WTC11 (cell line): ENCODE measurements at regions not wholly inside any gene's neighbourhood (a gene's known extent, or its start where the extent isn't known, plus 50 kb on each side); places are given as distances from the start of the nearest gene placed in this dataset.

Source experiments
- ATAC-seq: fragments of 200-7000 bp; cut with Tn5 transposase; 2 replicates; pipeline ENCODE4 v1.10.0; 2021; ENCODE audit warnings: mild to moderate bottlenecking, moderate library complexity
- CTCF ChIA-PET: fragments of 300-600 bp; sonication (Branson Sonifier 250); formaldehyde crosslinking; loops from one replicate; lab custom pipeline; 2021; ENCODE audit warnings: antibody characterized with exemption; lab: Charles Lee
- POLR2A ChIA-PET: fragments of 350-600 bp; sonication (Branson Sonifier 250); formaldehyde crosslinking; loops from one replicate; lab custom pipeline; 2021; ENCODE audit warnings: antibody characterized with exemption; lab: Charles Lee
- DNase-seq: peaks from one replicate; pipeline ENCODE4 v3.0.0; 2021; ENCODE audit warnings: low spot score
- H3K27ac Mint-ChIP-seq: 2 replicates; pipeline ENCODE4 v1.8.0; 2021; ENCODE audit warnings: mixed read lengths
- H3K27me3 Mint-ChIP-seq: 2 replicates; pipeline ENCODE4 v1.8.0; 2021; ENCODE audit warnings: low read depth, mild to moderate bottlenecking, moderate library complexity, mixed read lengths
- H3K36me3 Mint-ChIP-seq: 2 replicates; pipeline ENCODE4 v1.8.0; 2021; ENCODE audit warnings: mixed read lengths
- H3K4me1 Mint-ChIP-seq: 2 replicates; pipeline ENCODE4 v1.8.0; 2022; ENCODE audit warnings: mixed read lengths
- H3K4me3 Mint-ChIP-seq: 2 replicates; pipeline ENCODE4 v1.8.0; 2021; ENCODE audit warnings: mild to moderate bottlenecking, moderate library complexity, mixed read lengths
- H3K9me3 Mint-ChIP-seq: 2 replicates; pipeline ENCODE4 v1.8.0; 2021; ENCODE audit warnings: mixed read lengths
- CBFB ChIP-seq: sonication (generic); formaldehyde crosslinking; IDR thresholded peaks from 2 replicates; pipeline ENCODE4 v1.8.1; 2022; ENCODE audit warnings: mild to moderate bottlenecking, low read depth, missing genetic modification reagents
- CREB1 ChIP-seq: sonication (generic); formaldehyde crosslinking; IDR thresholded peaks from 2 replicates; pipeline ENCODE4 v1.8.0; 2023; ENCODE audit warnings: mild to moderate bottlenecking, missing genetic modification reagents
- FOXP1 ChIP-seq: sonication (generic); formaldehyde crosslinking; IDR thresholded peaks from 2 replicates; pipeline ENCODE4 v1.8.0; 2022; ENCODE audit warnings: missing genetic modification reagents, mild to moderate bottlenecking, moderate library complexity, borderline replicate concordance
- MYBL2 ChIP-seq: sonication (generic); formaldehyde crosslinking; IDR thresholded peaks from 2 replicates; pipeline ENCODE4 v1.8.1; 2023; ENCODE audit warnings: mild to moderate bottlenecking, moderate library complexity, missing genetic modification reagents
- ZNF263 ChIP-seq: sonication (generic); formaldehyde crosslinking; IDR thresholded peaks from 2 replicates; pipeline ENCODE4 v1.8.1; 2022; ENCODE audit warnings: low read depth, mild to moderate bottlenecking, moderate library complexity, missing genetic modification reagents
- ZNF416 ChIP-seq: fragments of 250-450 bp; sonication (Bioruptor Pico); IDR thresholded peaks from 2 replicates; pipeline ENCODE4 v1.9.0; 2021; ENCODE audit warnings: mild to moderate bottlenecking, inconsistent platforms
- TF ChIP-seq, protein P1 (sequence below): sonication (generic); formaldehyde crosslinking; conservative IDR thresholded peaks from 2 replicates; pipeline ENCODE4 v1.8.1; 2023; ENCODE audit warnings: mild to moderate bottlenecking, low read depth, missing genetic modification reagents, moderate library complexity
- TF ChIP-seq, protein P2 (sequence below): fragments of 250-450 bp; sonication (Bioruptor Pico); IDR thresholded peaks from 2 replicates; pipeline ENCODE4 v1.9.0; 2021; ENCODE audit warnings: moderate library complexity, mild to moderate bottlenecking, inconsistent platforms, borderline replicate concordance
- TF ChIP-seq, protein P3 (sequence below): sonication (generic); formaldehyde crosslinking; IDR thresholded peaks from 2 replicates; pipeline ENCODE4 v1.8.0; 2022; ENCODE audit warnings: mild to moderate bottlenecking, missing genetic modification reagents
- TF ChIP-seq, protein P4 (sequence below): sonication (generic); formaldehyde crosslinking; IDR thresholded peaks from 2 replicates; pipeline ENCODE4 v1.8.1; 2023; ENCODE audit warnings: mild to moderate bottlenecking, moderate library complexity, missing genetic modification reagents
- TF ChIP-seq, protein P5 (sequence below): sonication (generic); formaldehyde crosslinking; IDR thresholded peaks from 2 replicates; pipeline ENCODE4 v1.8.0; 2022; ENCODE audit warnings: mild to moderate bottlenecking, missing genetic modification reagents
- TF ChIP-seq, protein P6 (sequence below): fragments of 250-450 bp; sonication (Bioruptor Pico); IDR thresholded peaks from 2 replicates; pipeline ENCODE4 v2.1.2; 2022; ENCODE audit warnings: mild to moderate bottlenecking, moderate library complexity
- TF ChIP-seq, protein P7 (sequence below): fragments of 250-450 bp; sonication (Bioruptor Pico); IDR thresholded peaks from 2 replicates; pipeline ENCODE4 v1.9.0; 2021; ENCODE audit warnings: mild to moderate bottlenecking
- TF ChIP-seq, protein P8 (sequence below): sonication (generic); formaldehyde crosslinking; IDR thresholded peaks from 2 replicates; pipeline ENCODE4 v1.8.1; 2022; ENCODE audit warnings: missing genetic modification reagents, borderline replicate concordance

DNA sequence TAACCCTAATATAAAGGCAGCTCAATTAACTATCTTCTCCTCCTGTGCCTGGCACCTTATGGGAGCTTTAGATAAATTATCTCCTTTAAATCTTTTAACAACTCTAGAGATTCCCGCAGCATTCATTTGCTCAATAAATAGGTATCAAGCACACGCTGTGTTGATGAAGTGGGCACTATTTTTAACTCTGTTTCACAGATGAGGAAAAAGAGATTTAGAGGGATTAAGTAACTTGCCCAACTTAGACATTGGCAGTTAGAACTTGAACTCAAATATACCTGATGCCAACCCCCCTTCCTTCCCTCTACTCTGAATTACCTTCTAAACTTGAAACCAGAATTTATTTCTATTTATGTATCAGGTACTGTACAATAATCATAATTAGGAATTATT is 112.4 kb downstream of the SH3TC2 start:
- no peak for DNase-seq
- peaks cover 8% of the 10 kb centered on the region for H3K27me3 Mint-ChIP-seq
- CTCF ChIA-PET, result interaction anchor here (1.1 to 2.8 kb wide), 6 partner anchors 36 to 220 kb away, joined by 3 to 9 read pairs (median 4); no protein-coding TSS in a partner anchor
- H3K27ac Mint-ChIP-seq, result no peak overlapping the region
- H3K4me1 Mint-ChIP-seq, result peaks cover 36% of the 10 kb centered on the region
- no peaks in the 10 kb centered on the region for H3K36me3 Mint-ChIP-seq
- POLR2A ChIA-PET, result no interaction called here
- H3K4me3 Mint-ChIP-seq, result no peak overlapping the region
- TF ChIP-seq ZNF263 (CRISPR knock-in tag) (no peak), FOXP1 (CRISPR knock-in tag) (no peak), ZNF416 (CRISPR knock-in tag) (no peak), CBFB (CRISPR knock-in tag) (no peak), CREB1 (CRISPR knock-in tag) (no peak), MYBL2 (CRISPR knock-in tag) (no peak)
- TF ChIP-seq, protein P1, sequence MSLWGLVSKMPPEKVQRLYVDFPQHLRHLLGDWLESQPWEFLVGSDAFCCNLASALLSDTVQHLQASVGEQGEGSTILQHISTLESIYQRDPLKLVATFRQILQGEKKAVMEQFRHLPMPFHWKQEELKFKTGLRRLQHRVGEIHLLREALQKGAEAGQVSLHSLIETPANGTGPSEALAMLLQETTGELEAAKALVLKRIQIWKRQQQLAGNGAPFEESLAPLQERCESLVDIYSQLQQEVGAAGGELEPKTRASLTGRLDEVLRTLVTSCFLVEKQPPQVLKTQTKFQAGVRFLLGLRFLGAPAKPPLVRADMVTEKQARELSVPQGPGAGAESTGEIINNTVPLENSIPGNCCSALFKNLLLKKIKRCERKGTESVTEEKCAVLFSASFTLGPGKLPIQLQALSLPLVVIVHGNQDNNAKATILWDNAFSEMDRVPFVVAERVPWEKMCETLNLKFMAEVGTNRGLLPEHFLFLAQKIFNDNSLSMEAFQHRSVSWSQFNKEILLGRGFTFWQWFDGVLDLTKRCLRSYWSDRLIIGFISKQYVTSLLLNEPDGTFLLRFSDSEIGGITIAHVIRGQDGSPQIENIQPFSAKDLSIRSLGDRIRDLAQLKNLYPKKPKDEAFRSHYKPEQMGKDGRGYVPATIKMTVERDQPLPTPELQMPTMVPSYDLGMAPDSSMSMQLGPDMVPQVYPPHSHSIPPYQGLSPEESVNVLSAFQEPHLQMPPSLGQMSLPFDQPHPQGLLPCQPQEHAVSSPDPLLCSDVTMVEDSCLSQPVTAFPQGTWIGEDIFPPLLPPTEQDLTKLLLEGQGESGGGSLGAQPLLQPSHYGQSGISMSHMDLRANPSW (CRISPR knock-in tag), result no peak
- TF ChIP-seq, protein P2, sequence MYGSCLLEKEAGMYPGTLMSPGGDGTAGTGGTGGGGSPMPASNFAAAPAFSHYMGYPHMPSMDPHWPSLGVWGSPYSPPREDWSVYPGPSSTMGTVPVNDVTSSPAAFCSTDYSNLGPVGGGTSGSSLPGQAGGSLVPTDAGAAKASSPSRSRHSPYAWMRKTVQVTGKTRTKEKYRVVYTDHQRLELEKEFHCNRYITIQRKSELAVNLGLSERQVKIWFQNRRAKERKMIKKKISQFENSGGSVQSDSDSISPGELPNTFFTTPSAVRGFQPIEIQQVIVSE (CRISPR knock-in tag), result no peak
- TF ChIP-seq, protein P3, sequence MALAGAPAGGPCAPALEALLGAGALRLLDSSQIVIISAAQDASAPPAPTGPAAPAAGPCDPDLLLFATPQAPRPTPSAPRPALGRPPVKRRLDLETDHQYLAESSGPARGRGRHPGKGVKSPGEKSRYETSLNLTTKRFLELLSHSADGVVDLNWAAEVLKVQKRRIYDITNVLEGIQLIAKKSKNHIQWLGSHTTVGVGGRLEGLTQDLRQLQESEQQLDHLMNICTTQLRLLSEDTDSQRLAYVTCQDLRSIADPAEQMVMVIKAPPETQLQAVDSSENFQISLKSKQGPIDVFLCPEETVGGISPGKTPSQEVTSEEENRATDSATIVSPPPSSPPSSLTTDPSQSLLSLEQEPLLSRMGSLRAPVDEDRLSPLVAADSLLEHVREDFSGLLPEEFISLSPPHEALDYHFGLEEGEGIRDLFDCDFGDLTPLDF, result no peak
- TF ChIP-seq, protein P4, sequence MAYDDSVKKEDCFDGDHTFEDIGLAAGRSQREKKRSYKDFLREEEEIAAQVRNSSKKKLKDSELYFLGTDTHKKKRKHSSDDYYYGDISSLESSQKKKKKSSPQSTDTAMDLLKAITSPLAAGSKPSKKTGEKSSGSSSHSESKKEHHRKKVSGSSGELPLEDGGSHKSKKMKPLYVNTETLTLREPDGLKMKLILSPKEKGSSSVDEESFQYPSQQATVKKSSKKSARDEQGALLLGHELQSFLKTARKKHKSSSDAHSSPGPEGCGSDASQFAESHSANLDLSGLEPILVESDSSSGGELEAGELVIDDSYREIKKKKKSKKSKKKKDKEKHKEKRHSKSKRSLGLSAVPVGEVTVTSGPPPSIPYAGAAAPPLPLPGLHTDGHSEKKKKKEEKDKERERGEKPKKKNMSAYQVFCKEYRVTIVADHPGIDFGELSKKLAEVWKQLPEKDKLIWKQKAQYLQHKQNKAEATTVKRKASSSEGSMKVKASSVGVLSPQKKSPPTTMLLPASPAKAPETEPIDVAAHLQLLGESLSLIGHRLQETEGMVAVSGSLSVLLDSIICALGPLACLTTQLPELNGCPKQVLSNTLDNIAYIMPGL (CRISPR knock-in tag), result no peak
- TF ChIP-seq, protein P5, sequence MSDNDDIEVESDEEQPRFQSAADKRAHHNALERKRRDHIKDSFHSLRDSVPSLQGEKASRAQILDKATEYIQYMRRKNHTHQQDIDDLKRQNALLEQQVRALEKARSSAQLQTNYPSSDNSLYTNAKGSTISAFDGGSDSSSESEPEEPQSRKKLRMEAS, result no peak
- TF ChIP-seq, protein P6, sequence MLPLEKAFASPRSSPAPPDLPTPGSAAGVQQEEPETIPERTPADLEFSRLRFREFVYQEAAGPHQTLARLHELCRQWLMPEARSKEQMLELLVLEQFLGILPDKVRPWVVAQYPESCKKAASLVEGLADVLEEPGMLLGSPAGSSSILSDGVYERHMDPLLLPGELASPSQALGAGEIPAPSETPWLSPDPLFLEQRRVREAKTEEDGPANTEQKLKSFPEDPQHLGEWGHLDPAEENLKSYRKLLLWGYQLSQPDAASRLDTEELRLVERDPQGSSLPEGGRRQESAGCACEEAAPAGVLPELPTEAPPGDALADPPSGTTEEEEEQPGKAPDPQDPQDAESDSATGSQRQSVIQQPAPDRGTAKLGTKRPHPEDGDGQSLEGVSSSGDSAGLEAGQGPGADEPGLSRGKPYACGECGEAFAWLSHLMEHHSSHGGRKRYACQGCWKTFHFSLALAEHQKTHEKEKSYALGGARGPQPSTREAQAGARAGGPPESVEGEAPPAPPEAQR (CRISPR knock-in tag), result no peak
- TF ChIP-seq, protein P7, sequence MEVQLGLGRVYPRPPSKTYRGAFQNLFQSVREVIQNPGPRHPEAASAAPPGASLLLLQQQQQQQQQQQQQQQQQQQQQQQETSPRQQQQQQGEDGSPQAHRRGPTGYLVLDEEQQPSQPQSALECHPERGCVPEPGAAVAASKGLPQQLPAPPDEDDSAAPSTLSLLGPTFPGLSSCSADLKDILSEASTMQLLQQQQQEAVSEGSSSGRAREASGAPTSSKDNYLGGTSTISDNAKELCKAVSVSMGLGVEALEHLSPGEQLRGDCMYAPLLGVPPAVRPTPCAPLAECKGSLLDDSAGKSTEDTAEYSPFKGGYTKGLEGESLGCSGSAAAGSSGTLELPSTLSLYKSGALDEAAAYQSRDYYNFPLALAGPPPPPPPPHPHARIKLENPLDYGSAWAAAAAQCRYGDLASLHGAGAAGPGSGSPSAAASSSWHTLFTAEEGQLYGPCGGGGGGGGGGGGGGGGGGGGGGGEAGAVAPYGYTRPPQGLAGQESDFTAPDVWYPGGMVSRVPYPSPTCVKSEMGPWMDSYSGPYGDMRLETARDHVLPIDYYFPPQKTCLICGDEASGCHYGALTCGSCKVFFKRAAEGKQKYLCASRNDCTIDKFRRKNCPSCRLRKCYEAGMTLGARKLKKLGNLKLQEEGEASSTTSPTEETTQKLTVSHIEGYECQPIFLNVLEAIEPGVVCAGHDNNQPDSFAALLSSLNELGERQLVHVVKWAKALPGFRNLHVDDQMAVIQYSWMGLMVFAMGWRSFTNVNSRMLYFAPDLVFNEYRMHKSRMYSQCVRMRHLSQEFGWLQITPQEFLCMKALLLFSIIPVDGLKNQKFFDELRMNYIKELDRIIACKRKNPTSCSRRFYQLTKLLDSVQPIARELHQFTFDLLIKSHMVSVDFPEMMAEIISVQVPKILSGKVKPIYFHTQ (CRISPR knock-in tag), result no peak
- TF ChIP-seq, protein P8, sequence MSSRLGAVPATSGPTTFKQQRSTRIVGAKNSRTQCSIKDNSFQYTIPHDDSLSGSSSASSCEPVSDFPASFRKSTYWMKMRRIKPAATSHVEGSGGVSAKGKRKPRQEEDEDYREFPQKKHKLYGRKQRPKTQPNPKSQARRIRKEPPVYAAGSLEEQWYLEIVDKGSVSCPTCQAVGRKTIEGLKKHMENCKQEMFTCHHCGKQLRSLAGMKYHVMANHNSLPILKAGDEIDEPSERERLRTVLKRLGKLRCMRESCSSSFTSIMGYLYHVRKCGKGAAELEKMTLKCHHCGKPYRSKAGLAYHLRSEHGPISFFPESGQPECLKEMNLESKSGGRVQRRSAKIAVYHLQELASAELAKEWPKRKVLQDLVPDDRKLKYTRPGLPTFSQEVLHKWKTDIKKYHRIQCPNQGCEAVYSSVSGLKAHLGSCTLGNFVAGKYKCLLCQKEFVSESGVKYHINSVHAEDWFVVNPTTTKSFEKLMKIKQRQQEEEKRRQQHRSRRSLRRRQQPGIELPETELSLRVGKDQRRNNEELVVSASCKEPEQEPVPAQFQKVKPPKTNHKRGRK (CRISPR knock-in tag), result no peak
- no peak for ATAC-seq
- H3K9me3 Mint-ChIP-seq, result 0 out of 2 replicates have a peak, but pooled peaks cover 4% of the 10 kb centered on the region
